NCI-H510A (cell line): ENCODE measurements at regions not wholly inside any gene's neighbourhood (a gene's known extent, or its start where the extent isn't known, plus 50 kb on each side); places are given as distances from the start of the nearest gene placed in this dataset.
"Not testable (repeated sequence)": the region's sequence is repeated elsewhere in the genome, so short reads cannot be mapped to it uniquely, and the experiment has no call there.

Source experiments
- DNase-seq: peaks from one replicate; lab custom pipeline; 2025; lab: John Stamatoyannopoulos, UW

DNA sequence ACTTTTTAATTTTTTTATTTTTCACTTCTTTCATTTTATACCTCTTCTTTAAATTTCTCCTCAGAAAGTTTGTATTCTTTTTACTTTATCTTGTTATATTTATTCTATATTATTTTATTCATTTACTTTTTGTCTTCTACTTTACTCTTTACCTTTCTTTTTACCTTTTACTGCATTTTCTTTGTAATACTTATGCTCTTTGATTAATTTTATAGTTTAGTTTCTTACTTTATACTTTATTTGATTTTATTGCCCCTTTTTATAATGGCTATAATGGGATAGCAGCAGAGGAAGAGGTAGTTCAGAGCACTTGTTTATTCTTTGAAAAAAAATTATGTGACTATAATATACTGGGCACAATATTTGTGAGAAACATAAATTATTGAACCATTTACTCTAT lies 542.6 kb upstream of the SPRY2 start:
- DNase-seq = no peak

DNA sequence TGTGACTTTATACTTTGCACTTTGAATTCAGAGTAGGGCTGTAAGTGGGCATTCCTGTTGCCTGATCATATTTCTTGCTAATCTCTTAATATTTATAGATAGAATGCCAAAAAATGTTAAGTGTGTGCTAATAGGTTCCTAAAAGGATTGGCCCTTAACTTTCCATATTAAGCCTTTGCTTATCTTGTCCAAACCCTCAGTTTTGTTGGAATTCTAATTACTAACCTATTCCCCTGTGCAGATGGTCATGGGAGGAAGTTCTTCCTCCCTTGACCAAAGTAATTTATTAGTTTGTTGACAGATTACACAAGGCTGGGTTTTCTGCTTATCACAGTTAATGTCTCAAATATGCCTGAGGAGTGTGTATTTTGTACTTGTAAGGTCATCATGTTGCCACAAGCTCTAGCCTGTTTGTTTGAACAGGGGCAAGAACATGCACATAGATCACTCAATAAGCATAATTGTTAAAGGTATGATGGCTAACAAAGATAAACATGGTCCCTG lies 541.1 kb upstream of the SPRY2 start:
- DNase-seq = peak; percentile 27

DNA sequence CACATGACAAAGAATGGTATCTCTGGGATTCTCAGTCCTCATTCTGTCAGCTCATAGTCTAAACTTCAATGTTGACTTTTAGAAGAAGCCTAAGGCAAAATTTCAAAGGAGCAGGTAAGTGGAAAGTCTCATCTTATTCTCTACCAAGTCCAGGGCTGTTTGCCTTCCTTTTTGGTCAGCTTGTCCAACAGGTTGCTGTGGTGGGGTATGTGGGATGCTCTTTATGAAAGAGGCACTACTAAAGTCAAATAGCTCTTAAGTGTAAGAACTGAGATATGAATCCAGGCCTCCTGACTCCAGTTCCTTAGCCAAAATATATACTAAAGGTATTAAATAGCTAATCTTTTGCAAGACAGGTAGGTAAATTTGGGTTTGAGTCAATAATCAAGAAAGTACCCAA lies 540.6 kb upstream of the SPRY2 start:
- no peak for DNase-seq

DNA sequence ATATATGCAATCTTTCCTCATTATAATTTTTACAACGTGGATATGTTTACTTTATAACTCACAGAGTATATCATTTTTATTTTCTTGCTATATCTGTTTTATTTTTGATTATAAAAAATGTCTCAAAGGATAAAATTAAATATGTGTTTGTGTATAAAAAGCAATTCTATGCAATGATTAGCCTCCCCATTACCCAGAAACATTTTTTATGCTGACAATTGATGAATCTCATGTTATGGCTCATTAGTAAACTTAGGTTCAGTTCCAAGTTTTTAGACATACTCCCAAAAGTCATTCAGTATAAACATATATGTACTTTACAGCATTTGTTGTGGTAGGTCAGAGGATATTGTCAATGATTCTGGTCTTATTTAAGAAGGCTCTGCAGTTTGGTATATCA lies 540.1 kb upstream of the SPRY2 start:
- DNase-seq = no peak

DNA sequence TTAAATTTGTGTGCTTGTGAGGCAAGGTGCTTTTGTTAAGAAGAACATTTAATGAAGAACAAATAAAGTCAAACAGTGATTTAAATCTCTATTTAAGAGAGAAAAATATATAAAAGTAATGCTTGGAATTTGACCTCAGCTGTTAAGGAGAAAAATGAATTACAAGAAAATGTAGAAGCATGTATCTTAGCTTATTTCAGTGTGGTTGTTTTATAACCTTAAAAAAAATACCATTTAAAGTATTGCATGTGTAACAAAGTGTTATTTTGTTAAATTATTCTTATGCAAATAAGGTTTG lies 537.0 kb upstream of the SPRY2 start:
- no peak for DNase-seq

DNA sequence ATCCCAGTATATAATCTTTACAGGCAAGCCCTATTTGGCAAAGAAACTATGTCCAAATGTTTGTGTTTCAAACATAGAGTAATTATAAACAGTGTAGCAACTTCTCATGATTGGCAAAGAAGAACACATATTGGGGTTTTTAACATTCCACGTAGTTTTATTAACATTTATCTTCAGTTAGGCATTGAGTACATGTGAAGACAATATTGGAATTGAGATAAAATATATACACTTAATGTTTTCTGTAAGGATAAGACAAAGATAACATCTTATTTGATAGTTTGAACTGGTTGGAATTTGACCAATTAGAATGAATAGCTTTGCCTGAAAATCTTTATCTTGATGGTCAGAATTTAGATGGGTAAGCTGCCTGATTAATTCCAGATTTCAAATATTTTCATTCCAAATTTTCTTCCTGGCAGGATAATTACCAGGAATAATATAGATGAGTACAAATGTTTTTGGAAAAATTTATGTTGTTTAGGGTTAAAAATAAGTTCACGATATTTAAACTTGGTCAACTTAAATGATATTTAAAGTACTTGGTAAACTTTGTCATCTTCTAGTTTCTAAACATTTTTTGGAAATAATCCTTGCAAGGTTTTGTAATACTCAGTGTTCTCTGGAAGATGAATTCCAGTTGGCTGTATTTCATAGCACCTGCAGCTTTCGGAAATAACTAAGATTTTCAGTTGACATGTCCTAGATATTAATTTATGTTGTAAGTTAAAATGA lies 536.5 kb upstream of the SPRY2 start:
- no peak for DNase-seq

DNA sequence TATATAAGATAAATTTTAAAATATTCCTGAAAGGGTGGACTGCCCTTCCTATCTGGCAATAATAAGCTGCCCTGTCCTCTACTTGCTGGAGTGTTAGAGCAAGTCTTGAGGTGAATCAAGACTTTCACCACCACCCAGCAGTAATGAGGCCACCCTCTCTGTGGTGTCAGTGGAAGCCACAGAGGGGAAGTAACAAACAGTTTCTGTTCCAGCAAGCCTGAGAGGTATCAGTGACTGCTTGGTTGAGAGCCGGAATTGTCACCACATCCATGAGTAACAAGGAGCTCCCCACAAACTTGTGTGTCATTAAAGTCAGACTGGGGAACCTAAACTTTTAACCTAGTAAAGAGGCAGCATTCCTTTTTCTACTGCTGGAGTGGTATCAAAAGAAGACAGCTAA lies 532.7 kb upstream of the SPRY2 start:
- DNase-seq = no peak

DNA sequence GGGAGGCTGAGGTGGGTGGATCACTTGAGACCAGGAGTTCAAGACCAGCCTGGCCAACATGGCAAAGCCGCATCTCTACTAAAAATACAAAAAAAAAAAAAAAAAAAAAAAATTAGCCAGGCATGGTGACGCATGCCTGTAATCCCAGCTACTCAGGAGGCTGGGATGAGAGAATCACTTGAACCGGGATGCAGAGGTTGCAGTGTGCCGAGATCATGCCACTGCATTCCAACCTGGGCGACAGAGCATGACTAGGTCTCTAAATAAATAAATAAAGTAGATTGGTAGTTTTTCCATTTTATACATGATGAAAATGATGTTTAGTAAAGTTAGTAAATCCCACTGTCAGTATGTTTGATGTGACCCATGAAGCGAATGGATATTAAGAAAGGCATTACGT lies 531.0 kb upstream of the SPRY2 start:
- DNase-seq = not testable (repeated sequence)

DNA sequence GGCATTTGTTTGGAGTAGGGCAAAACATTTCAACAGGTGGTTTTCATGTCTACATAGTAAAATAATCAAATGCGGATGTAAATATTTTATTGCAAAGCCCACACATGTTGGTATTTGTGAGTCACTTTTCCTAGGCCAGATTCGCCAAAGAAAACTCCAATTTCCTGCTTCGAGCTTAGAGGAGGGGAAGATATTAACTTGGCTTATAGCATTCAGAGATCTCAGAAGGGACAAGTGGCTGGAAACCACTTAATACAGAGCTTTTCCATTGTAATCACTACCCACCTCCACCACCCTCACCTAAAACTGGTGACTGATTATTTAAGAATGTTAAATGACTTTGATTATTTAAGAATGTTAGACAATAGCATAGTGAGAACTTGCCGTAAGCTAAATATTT lies 530.6 kb upstream of the SPRY2 start:
- no peak for DNase-seq

DNA sequence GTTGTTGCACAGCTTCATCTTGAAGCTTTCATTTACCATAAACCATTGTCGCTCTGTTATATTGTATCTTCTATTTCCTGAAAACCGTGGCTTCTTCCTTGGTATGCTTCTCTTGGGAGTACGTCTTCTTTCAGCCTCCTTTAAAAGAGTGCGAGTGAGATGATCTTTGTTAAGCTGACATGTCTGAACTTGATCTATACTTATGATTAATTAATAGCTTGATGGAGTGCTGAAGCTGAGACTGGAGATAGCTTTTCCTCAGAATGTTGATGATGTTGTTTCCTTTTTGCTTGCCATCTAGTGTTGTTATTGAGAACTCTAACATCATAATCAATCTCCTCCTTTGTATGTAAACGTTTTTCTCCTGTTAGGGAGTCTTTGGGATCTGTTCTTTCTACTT lies 529.3 kb upstream of the SPRY2 start:
- DNase-seq = no peak

DNA sequence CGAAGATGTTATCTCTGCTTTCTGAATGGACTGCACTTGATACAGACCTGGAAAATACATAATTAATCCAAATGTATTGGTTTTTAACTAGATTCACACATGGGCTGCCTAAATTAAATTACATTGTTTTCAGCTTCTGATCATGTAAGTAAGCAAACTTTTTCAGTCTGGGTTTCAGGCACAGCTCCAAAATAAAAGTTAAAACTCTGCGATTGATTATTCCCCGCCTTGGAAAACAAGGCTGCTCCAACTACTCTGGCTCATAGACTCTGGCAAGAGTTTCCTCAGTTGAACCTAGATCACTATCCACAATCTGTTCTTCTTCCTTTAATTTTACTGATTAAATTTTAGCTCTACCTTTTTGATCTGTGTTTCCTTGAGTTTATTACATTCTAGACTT lies 526.0 kb upstream of the SPRY2 start:
- DNase-seq = no peak

DNA sequence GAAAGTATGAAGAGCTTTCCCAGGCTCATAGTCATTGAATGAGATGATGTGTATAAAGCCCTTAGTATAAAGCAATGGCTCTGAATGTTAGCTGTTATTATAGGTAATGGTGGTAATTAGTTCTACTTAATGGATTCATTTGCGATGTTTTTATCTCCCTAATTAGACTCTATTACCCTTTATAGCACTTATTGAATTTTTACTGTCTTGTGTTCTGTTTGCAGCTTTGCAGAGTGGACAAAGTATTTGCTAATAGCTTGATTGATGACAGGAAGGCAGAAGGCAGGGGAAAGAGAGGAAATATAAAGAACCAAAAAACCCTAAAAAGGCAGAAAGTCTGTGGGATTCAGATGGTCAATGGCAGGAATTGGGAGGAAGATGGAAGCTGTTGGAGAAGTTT lies 524.4 kb upstream of the SPRY2 start:
- DNase-seq = no peak

DNA sequence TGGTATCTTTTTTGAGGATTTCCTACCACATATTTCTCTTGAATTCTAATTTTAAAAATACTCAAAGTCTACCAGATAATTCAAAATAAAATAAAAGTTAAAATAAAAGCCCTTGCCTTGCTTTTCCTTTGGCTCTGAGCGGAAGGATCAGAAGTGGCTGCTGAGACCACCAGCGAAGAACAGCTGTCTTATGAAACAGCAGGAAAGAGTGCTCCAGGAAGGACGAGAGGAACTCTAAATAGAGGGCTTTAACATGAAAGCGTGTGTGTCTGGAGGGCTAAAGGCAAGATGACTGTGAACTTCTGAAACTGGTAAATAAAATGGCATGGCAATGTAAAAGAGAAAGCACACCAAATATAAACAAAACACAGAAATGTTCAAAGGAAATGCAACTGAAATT lies 521.5 kb upstream of the SPRY2 start:
- no peak for DNase-seq

DNA sequence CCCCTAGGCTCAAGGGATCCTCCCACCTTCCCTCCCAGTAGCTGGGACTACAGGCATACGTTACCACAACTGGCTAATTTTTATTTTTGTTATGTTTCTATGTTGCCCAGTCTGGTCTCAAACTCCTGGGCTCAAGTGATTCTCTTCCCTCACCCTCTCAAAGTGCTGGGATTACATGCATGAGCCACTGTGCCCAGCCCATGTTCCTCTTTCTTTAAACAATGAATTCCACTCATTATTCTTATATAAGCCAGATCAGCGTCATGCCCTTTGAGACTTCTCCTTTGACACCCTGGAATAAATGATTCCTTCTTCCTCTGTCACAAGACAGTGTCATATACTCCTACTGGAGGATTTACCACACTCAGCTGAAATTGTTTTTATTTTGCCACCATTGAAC lies 519.9 kb upstream of the SPRY2 start:
- no peak for DNase-seq

DNA sequence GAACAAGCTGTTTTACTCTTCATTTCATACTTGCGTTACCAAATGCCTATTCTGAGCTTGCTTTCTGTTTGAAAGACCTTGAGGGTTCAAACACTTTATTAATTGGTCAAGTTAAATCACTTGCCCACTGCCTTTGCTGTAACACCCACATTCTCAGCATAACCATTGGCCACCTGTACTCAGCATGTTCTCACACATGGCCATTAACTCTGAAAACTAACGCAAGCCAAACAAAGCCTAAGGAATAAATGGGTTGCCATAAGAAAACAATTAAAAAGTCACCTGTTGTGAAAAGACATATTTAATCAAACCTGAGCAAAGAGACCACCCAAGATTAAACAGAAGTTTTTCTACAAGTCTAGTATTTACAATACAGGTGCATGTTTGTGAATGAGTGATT lies 517.2 kb upstream of the SPRY2 start:
- no peak for DNase-seq

DNA sequence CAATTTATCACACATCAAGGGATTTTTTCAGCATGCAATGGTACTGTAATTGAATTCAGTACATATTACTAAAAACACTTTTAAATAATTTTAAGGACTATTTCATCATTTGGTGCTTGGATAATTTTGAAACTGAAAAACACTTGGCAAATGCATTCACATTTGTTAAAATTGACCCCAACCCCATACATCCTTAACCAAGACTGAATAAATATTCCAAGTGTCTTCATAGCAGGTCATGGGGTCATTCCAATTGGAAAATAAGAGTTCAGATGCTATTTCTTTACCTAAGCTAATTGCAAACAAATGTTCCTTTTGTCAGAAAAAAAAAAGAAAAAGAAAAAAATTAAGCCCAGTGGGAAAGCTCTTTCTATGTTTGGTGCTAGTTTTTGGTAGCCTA lies 516.4 kb upstream of the SPRY2 start:
- DNase-seq = no peak

DNA sequence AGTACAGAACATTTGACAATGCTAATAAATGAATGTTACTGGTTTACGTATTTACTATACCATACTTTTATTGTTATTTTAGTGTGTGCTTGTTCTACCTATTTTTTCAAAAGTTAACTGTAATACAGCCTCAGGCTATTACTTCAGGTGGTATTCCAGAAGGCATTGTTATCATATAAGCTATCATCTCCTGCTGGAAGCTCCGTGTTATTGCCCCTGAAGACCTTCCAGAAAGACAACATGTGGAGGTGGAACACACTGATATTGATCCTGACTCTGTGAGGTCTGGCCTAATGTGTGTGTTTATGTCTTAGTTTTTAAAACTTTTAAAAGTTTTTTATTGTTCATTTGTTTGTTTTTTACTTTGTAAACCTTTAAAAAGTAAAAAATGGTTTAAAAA lies 509.8 kb upstream of the SPRY2 start:
- no peak for DNase-seq

DNA sequence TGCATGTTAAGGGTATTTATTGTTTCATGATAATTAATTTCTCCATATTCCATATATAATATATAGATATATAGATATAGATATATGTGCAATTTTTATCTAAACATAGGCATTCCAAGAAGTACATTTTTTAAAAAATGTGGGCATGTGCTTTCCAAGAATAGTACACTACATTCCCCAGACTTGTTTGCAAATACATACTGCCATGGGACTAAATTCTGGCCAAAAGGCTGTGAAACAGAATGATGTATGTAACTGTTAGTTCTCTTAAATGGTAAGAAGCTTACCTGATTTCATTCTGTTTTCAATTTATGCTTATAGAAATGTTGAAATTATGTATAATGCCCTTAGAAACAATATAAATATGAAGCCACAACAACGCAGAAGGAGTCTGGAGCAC lies 503.2 kb upstream of the SPRY2 start:
- no peak for DNase-seq

DNA sequence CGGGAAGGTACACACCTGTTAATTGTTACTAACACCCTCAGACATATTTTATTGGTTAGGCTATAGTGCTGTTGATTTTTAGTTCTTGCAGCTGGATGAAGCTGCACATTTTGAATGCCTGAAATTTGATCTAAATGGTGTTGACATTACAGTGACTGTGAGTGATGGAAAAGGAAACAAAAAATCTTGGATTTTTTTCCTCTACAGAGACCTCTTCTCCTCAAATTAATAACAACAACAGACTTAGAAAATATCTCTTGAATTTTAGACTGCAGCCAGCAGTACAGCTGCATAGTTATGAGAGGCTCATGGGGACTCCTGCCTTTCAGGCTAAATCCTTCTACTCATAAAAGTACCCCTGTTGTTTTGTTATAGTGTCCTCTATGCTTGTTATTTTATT lies 500.5 kb upstream of the SPRY2 start:
- peak; percentile 0 for DNase-seq

DNA sequence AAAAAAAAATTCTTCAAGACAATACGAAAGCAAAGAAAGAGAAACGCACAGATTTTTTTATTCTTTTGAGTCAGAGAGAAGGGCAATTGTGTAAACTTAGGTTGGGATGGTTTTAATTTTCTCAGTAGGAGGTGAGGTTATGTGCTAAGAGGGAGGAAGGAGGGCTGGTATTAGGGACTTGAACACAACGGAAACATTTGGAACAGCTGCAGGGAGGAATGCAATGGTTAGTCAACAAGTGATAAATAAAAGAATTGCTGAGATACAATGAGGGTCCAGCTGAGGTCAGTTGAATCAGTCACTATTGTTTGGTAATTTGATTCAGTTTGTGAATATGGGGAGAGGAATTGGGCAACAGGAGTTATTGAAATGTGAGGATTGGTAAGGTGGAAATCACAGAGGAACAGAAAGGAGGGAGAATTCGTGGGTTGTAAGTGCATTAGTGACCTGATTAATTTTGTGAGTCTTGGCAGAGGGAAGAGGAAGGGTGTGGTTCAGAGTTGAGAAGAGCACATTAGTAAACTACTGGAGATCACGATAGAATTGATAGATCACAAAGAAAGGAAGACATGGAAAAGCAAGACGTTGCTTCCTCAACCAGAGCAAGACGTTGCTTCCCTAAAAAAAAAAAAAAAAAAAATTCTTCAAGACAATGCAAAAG lies 499.5 kb upstream of the SPRY2 start:
- no peak for DNase-seq

DNA sequence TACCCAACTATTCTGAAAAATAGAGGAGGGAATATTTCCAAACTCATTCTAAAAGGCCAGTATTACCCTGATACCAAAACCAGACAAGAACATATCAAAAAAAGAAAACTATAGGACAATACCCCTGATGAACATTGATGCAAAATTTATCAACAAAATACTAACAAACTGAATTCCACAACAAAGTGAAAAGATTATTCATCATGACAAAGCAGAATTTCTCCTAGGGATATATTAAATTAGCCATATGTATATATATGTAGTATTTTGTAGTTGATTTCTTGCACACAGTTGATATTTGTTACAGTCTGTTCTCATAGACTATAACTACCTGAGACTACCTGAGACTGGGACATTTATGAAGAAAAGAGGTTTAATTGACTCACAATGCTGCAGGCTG lies 495.0 kb upstream of the SPRY2 start:
- no peak for DNase-seq

DNA sequence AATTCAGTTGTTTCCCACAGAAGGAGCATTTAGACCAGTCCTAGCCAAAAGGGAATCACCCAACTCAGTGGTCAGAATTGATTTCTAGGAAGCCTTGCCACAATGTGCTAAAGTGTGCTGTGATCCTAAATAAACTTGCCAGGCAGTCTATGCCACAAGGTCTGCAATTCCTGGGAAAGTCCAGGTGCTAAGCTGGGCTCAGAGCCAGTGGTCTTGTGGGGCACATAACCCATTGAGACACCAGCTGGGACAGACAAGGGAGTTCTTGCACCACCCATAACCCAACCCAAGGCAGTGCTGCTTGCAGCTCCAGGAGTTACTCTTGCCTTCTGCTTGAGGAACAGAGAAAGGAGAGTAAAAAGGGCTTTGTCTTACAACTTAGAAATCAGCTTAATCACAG lies 489.5 kb upstream of the SPRY2 start:
- DNase-seq = no peak

DNA sequence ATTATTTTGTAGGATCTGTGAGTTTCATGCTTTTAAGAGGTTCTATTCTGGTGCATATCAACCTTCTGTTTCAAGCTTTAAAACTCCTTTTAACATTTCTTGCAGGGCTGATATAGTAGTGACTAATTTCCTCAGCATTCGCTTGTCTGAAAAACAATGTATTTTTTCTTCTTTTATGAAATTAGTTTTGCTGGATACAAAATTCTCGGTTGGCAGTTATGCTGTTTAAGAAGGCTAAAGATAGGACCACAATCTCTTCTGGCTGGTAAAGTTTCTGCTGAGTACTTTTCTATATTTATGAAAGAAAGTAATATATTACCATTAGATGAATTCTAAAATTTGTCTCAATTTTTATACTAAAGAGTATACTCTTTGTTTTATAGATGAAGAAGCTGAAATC lies 487.8 kb upstream of the SPRY2 start:
- DNase-seq = no peak

DNA sequence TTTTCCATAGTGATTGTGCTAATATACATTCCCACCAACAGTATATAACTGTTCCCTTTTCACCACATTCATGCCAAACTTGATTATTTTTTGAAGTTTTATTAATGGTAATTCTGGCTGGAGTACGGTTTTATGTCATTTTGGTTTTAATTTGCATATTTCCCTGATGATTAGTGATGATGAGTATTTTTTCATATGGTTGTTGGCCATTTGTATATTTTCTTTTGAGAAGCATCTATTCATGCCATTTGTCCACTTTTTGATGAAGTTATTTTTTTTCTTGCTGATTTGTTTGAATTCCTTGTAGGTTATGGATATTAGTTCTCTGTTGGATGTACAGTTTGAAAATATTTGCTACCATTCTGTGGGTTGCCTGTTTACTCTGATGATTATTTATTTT lies 484.4 kb upstream of the SPRY2 start:
- DNase-seq = no peak
